Neural crest cell (in vitro differentiated cells): ENCODE measurements at regions not wholly inside any gene's neighbourhood (a gene's known extent, or its start where the extent isn't known, plus 50 kb on each side); places are given as distances from the start of the nearest gene placed in this dataset.

Experiments
- DNase-seq: peaks from one replicate; pipeline ENCODE4 v3.0.0; 2021; ENCODE audit warnings: low read depth, mixed read lengths, low spot score
- H3K27ac Mint-ChIP-seq: one replicate; pipeline ENCODE4 v1.8.0; 2021; ENCODE audit warnings: mild to moderate bottlenecking, mixed read lengths; ENCODE audit not compliant: unreplicated experiment
- H3K27me3 Mint-ChIP-seq: 2 replicates; pipeline ENCODE4 v1.8.0; 2021; ENCODE audit warnings: low read depth, mild to moderate bottlenecking, mixed read lengths
- H3K36me3 Mint-ChIP-seq: 2 replicates; pipeline ENCODE4 v1.8.0; 2021; ENCODE audit warnings: low read depth, mild to moderate bottlenecking, mixed read lengths
- H3K4me1 Mint-ChIP-seq: 2 replicates; pipeline ENCODE4 v1.8.0; 2021; ENCODE audit warnings: mixed read lengths
- H3K4me3 Mint-ChIP-seq: one replicate; pipeline ENCODE4 v1.8.0; 2021; ENCODE audit warnings: mild to moderate bottlenecking, mixed read lengths
- H3K9me3 Mint-ChIP-seq: 2 replicates; pipeline ENCODE4 v1.8.0; 2021; ENCODE audit warnings: mixed read lengths
- CTCF ChIP-seq: fragments of 200-600 bp; sonication (generic); conservative IDR thresholded peaks from 2 replicates; pipeline ENCODE4 v1.5.0; 2021; ENCODE audit warnings: antibody characterized with exemption, mild to moderate bottlenecking

GRCh38 chr2:238636269-238637073, 209.7 kb downstream of the ASB1 start:
- Mint-ChIP-seq H3K36me3 (no peaks in the 10 kb centered on the region), H3K4me3 (no peak overlapping the region), H3K27ac (no peak overlapping the region), H3K4me1 (peaks cover 21% of the 10 kb centered on the region), H3K9me3 (no peaks in the 10 kb centered on the region), H3K27me3 (no peaks in the 10 kb centered on the region)
- TF ChIP-seq CTCF, result no peak
- DNase-seq, result no peak

- peaks cover 22% of the 10 kb centered on the region for H3K4me1 Mint-ChIP-seq
- no peaks in the 10 kb centered on the region for H3K36me3 Mint-ChIP-seq
- H3K9me3 Mint-ChIP-seq, result no peaks in the 10 kb centered on the region
- no peak for TF ChIP-seq CTCF
- H3K27ac Mint-ChIP-seq, result peak overlapping the region; percentile 78
- DNase-seq, result no peak
- no peaks in the 10 kb centered on the region for H3K27me3 Mint-ChIP-seq
- H3K4me3 Mint-ChIP-seq, result no peak overlapping the region
Measured at GRCh38 chr2:238638100-238638981, 209.5 kb upstream of the TWIST2 start.

GRCh38 chr2:238638982-238639628, 208.8 kb upstream of the TWIST2 start:
- no peaks in the 10 kb centered on the region for H3K9me3 Mint-ChIP-seq
- no peak for TF ChIP-seq CTCF
- peak overlapping the region; percentile 37 for H3K27ac Mint-ChIP-seq
- DNase-seq, result no peak
- H3K27me3 Mint-ChIP-seq, result no peaks in the 10 kb centered on the region
- no peak overlapping the region for H3K4me3 Mint-ChIP-seq
- H3K36me3 Mint-ChIP-seq, result no peaks in the 10 kb centered on the region
- H3K4me1 Mint-ChIP-seq, result peaks cover 29% of the 10 kb centered on the region

- Mint-ChIP-seq H3K9me3 (no peaks in the 10 kb centered on the region), H3K27me3 (no peaks in the 10 kb centered on the region), H3K27ac (no peak overlapping the region), H3K4me1 (peaks cover 39% of the 10 kb centered on the region), H3K4me3 (no peak overlapping the region), H3K36me3 (no peaks in the 10 kb centered on the region)
- no peak for TF ChIP-seq CTCF
- DNase-seq, result no peak
Measured at GRCh38 chr2:238640486-238640885, 207.4 kb upstream of the TWIST2 start.

GRCh38 chr2:238642973-238643372, 204.9 kb upstream of the TWIST2 start:
- no peak for TF ChIP-seq CTCF
- DNase-seq, result no peak
- Mint-ChIP-seq H3K27me3 (no peaks in the 10 kb centered on the region), H3K27ac (no peak overlapping the region), H3K4me3 (no peak overlapping the region), H3K36me3 (no peaks in the 10 kb centered on the region), H3K4me1 (peaks cover 33% of the 10 kb centered on the region), H3K9me3 (no peaks in the 10 kb centered on the region)
